Ishikawa (cell line): ENCODE measurements at regions not wholly inside any gene's neighbourhood (a gene's known extent, or its start where the extent isn't known, plus 50 kb on each side); places are given as distances from the start of the nearest gene placed in this dataset.

ENCODE experiments used
- CEBPB ChIP-seq: IDR thresholded peaks from 2 replicates; pipeline ENCODE4 v1.6.1; 2012
- CREB1 ChIP-seq: IDR thresholded peaks from 2 replicates; pipeline ENCODE4 v1.6.1; 2012; ENCODE audit warnings: low read depth
- EGR1 ChIP-seq: IDR thresholded peaks from 2 replicates; pipeline ENCODE4 v1.6.1; 2012
- EP300 ChIP-seq: IDR thresholded peaks from 2 replicates; pipeline ENCODE4 v1.6.1; 2012; ENCODE audit warnings: borderline replicate concordance
- FOXM1 ChIP-seq: IDR thresholded peaks from 2 replicates; pipeline ENCODE4 v1.6.1; 2012; ENCODE audit warnings: low read depth, borderline replicate concordance
- MAX ChIP-seq: IDR thresholded peaks from 2 replicates; pipeline ENCODE4 v1.6.1; 2012
- NFIC ChIP-seq: IDR thresholded peaks from 2 replicates; pipeline ENCODE4 v1.6.1; 2012
- RAD21 ChIP-seq: IDR thresholded peaks from 2 replicates; pipeline ENCODE4 v1.6.1; 2012; ENCODE audit warnings: low read depth
- REST ChIP-seq: IDR thresholded peaks from 2 replicates; pipeline ENCODE4 v1.6.1; 2012; ENCODE audit warnings: low read depth, mild to moderate bottlenecking
- TAF1 ChIP-seq: IDR thresholded peaks from 2 replicates; pipeline ENCODE4 v1.6.1; 2012; ENCODE audit warnings: low read depth, mild to moderate bottlenecking
- TCF12 ChIP-seq: IDR thresholded peaks from 2 replicates; pipeline ENCODE4 v1.6.1; 2012; ENCODE audit warnings: low read depth
- TEAD4 ChIP-seq: IDR thresholded peaks from 2 replicates; pipeline ENCODE4 v1.6.1; 2012
- YY1 ChIP-seq: IDR thresholded peaks from 2 replicates; pipeline ENCODE4 v1.6.1; 2012; ENCODE audit warnings: low read depth
- ZBTB7A ChIP-seq: IDR thresholded peaks from 2 replicates; pipeline ENCODE4 v1.6.1; 2012; ENCODE audit warnings: low read depth
- TF ChIP-seq, protein P1 (sequence below): IDR thresholded peaks from 2 replicates; pipeline ENCODE4 v1.6.1; 2012

DNA sequence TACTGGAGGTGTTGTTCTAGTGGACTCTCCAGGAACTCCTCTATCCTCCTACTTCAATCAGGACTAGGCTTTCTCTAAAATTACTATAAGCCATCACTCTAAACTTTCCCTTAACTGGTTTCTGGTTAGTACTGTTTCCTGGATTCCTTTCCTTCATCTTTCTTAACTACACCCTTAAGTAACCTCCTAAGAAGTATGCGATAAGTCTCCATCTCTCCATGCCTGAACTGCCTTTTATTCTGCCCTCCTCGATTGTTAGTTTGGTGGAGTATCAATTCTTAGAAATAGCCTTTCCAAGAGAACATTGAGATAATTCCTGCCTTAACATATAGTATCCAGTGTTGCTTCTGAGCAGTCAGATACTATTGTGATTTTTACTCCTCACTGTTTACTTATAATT is 162.9 kb upstream of the PDE4B start:
- TF ChIP-seq REST (no peak), EGR1 (no peak), ZBTB7A (no peak), RAD21 (no peak), TAF1 (no peak)

GRCh38 chr1:65630855-65631254 is 161.8 kb upstream of the PDE4B start:
- TF ChIP-seq ZBTB7A = no peak
- TF ChIP-seq TAF1 = no peak
- no peak for TF ChIP-seq YY1
- TF ChIP-seq CREB1 = no peak
- no peak for TF ChIP-seq REST
- TF ChIP-seq CEBPB = no peak
- no peak for TF ChIP-seq FOXM1
- no peak for TF ChIP-seq EP300
- TF ChIP-seq TEAD4 = no peak
- TF ChIP-seq RAD21 = no peak
- TF ChIP-seq, protein P1, sequence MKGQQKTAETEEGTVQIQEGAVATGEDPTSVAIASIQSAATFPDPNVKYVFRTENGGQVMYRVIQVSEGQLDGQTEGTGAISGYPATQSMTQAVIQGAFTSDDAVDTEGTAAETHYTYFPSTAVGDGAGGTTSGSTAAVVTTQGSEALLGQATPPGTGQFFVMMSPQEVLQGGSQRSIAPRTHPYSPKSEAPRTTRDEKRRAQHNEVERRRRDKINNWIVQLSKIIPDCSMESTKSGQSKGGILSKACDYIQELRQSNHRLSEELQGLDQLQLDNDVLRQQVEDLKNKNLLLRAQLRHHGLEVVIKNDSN = no peak
- no peak for TF ChIP-seq EGR1
- TF ChIP-seq NFIC = no peak
- TF ChIP-seq TCF12 = no peak
- TF ChIP-seq MAX = no peak

- TF ChIP-seq TCF12 (no peak), CREB1 (no peak), TEAD4 (no peak), RAD21 (no peak), MAX (no peak), FOXM1 (no peak), EGR1 (no peak), TAF1 (no peak), CEBPB (no peak), NFIC (no peak), EP300 (no peak), YY1 (no peak), ZBTB7A (no peak), REST (no peak)
- TF ChIP-seq, protein P1 = no peak
These were observed 160.5 kb upstream of the PDE4B start for GRCh38 chr1:65632235-65632634.

- TF ChIP-seq RAD21 (no peak), TAF1 (no peak), TEAD4 (no peak), CEBPB (no peak), MAX (no peak), EGR1 (no peak), REST (no peak), NFIC (no peak)
- TF ChIP-seq, protein P1 = no peak
These were observed 152.6 kb upstream of the PDE4B start for GRCh38 chr1:65640046-65640445.
